ENCODE measurements at regions not wholly inside any gene's neighbourhood (a gene's known extent, or its start where the extent isn't known, plus 50 kb on each side); places are given as distances from the start of the nearest gene placed in this dataset.

- no peak for DNase-seq
Observed at GRCh38 chr5:133681896-133682295, 69.6 kb upstream of the FSTL4 start.

GRCh38 chr5:133680830-133681565 is 68.7 kb upstream of the FSTL4 start:
- no peak for DNase-seq

GRCh38 chr5:133679534-133679933 is 67.2 kb upstream of the FSTL4 start:
- DNase-seq = no peak

- no peak for DNase-seq
Observed at GRCh38 chr5:133675376-133676154, 63.2 kb upstream of the FSTL4 start.

GRCh38 chr5:133670336-133670735 is 58.0 kb upstream of the FSTL4 start:
- DNase-seq = no peak

- no peak for DNase-seq
Observed at GRCh38 chr5:133669472-133669871, 57.1 kb upstream of the FSTL4 start.

GRCh38 chr5:133668458-133668857 is 56.1 kb upstream of the FSTL4 start:
- no peak for DNase-seq

GRCh38 chr5:133667217-133667616 is 54.9 kb upstream of the FSTL4 start:
- no peak for DNase-seq

GRCh38 chr5:133665571-133665970 is 53.2 kb upstream of the FSTL4 start:
- no peak for DNase-seq

- no peak for DNase-seq
Observed at GRCh38 chr5:133664422-133664821, 52.1 kb upstream of the FSTL4 start.

- DNase-seq = no peak
Observed at GRCh38 chr5:133663397-133664054, 51.2 kb upstream of the FSTL4 start.

GRCh38 chr5:133662578-133662977 is 50.2 kb upstream of the FSTL4 start:
- no peak for DNase-seq

Measured in NCI-H1105 (cell line).